HG03175 (cell line): ENCODE measurements at regions not wholly inside any gene's neighbourhood (a gene's known extent, or its start where the extent isn't known, plus 50 kb on each side); places are given as distances from the start of the nearest gene placed in this dataset.

Experiments
- ATAC-seq: cut with Tn5 transposase; IDR thresholded peaks from one replicate; pipeline ENCODE4 v1.9.1; 2021; ENCODE audit warnings: mild to moderate bottlenecking, moderate library complexity; ENCODE audit not compliant: unreplicated experiment

GRCh38 chr12:105937009-105937408, 201.7 kb downstream of the NUAK1 start:
- ATAC-seq = no peak

GRCh38 chr12:105939181-105939721, 199.5 kb downstream of the NUAK1 start:
- no peak for ATAC-seq

GRCh38 chr12:105942281-105942680, 196.5 kb downstream of the NUAK1 start:
- no peak for ATAC-seq

GRCh38 chr12:105943525-105943924, 195.2 kb downstream of the NUAK1 start:
- ATAC-seq = no peak

GRCh38 chr12:105944628-105945027, 194.1 kb downstream of the NUAK1 start:
- no peak for ATAC-seq

- no peak for ATAC-seq
Measured at GRCh38 chr12:105945880-105946279, 192.9 kb downstream of the NUAK1 start.

GRCh38 chr12:105946493-105946901, 192.3 kb downstream of the NUAK1 start:
- ATAC-seq = no peak

- ATAC-seq = no peak
Measured at GRCh38 chr12:105947906-105948305, 190.8 kb downstream of the NUAK1 start.

GRCh38 chr12:105948331-105948730, 190.4 kb downstream of the NUAK1 start:
- ATAC-seq = no peak

GRCh38 chr12:105949391-105949790, 189.4 kb downstream of the NUAK1 start:
- no peak for ATAC-seq

GRCh38 chr12:105951732-105952131, 187.0 kb downstream of the NUAK1 start:
- ATAC-seq = no peak

GRCh38 chr12:105954951-105955931, 183.5 kb downstream of the NUAK1 start:
- no peak for ATAC-seq

GRCh38 chr12:105955976-105956375, 182.8 kb downstream of the NUAK1 start:
- no peak for ATAC-seq

GRCh38 chr12:105956662-105957457, 181.9 kb downstream of the NUAK1 start:
- no peak for ATAC-seq

- ATAC-seq = no peak
Measured at GRCh38 chr12:105960319-105961083, 178.3 kb downstream of the NUAK1 start.

- ATAC-seq = no peak
Measured at GRCh38 chr12:105961821-105962671, 176.7 kb downstream of the NUAK1 start.

- ATAC-seq = no peak
Measured at GRCh38 chr12:105967038-105967776, 171.5 kb downstream of the NUAK1 start.

- ATAC-seq = no peak
Measured at GRCh38 chr12:105968025-105968424, 170.7 kb downstream of the NUAK1 start.

GRCh38 chr12:105970885-105971284, 167.9 kb downstream of the NUAK1 start:
- ATAC-seq = no peak
